HG03060 (cell line): ENCODE measurements at regions not wholly inside any gene's neighbourhood (a gene's known extent, or its start where the extent isn't known, plus 50 kb on each side); places are given as distances from the start of the nearest gene placed in this dataset.
"Not testable (repeated sequence)": the region's sequence is repeated elsewhere in the genome, so short reads cannot be mapped to it uniquely, and the experiment has no call there.

Source experiments
- ATAC-seq: cut with Tn5 transposase; IDR thresholded peaks from one replicate; pipeline ENCODE4 v1.9.1; 2021; ENCODE audit warnings: low read depth, moderate number of reproducible peaks; ENCODE audit not compliant: unreplicated experiment

DNA sequence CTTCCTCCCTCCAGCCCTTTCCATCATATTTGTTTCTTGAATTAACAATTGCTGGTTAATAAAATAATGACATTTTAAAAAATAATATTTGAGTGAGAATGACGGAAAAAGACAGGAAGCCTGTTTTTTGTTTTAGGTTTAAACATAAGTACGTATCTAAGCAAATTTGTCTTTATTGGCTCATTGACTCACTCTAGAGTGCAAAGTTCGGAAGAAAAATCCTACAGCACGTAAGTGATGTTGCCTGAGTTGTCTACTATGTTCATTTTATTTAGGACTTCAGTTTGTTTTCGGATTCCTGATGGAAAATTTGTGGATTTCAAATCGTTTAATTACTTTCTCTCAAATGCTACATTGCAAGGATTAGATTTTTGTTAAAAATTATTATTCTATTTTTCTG is 1435.7 kb upstream of the ADGRB3 start:
- ATAC-seq: no peak

DNA sequence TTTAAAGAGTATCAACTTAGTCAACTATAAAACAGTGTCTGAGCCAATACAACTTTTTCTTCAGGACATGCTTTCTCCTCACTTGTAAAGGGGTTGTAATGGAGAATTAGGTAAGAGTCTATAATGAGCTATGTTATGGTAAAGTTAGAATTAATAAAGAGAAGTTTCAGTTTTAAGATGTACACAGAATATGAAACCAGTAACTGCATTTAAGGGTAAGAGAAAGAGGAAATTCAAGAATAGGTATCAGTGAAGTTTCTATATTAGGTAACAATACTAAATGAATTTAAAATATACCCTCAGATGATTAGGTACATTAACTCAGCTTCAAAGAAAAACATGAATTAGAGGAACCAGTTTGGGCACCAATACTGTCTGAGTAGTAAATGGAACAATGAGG is 1444.3 kb upstream of the ADGRB3 start:
- ATAC-seq: no peak

DNA sequence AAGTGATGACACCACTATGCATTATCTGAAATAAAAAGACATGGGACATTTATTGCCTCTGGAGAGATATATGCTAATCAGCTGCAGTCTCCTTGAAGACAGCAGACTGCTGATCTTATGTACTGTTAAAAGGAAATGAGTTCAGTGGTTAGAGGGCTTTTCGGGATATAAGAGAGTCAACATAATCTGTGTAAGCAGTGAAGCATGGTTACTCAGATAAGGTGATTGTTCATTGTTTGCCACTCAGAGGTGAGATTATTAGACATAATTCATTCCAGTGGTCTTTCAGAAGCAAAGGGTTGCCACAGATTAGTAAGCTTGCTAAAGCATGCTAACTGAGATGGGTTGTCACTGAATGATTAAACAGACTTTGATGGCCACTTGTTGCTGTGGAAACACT is 1450.7 kb upstream of the ADGRB3 start:
- ATAC-seq: no peak

DNA sequence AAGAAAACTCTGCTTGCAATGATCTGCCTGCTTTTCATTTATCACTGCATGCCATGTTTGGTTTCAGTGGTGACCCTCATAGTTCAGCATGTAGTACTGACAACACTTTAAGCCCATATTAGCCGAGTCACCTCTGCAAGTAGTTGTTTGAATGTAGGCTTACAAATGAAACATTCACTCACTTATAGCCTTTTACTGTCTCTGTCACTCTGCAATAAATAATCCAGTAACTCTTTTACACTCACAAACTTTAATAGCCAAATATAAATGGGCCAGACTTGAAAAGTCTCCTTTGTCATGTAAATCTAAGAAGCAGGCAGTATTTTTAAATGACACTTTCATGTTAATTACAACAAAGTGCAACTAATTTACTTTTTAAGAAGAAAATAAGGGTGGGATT is 1460.0 kb upstream of the ADGRB3 start:
- no peak for ATAC-seq

DNA sequence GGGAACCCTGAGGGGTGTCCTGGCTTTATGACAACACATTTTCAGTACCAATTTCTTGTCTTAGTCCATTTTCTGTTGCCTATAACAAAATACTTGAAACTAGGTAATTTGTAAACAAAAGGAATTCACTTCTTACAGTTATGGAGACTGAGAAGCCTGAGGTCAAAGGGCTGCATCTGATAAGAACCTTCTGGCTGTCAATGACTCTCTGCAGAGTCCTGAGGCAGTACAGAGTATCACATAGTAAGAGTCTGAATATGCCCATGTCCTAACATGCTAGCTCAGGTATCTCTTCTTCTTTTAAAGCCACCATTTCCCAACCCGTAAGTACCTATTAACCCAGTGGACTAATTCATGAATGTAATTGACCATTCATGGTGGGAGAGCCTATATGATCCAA is 1458.6 kb upstream of the EYS start:
- no peak for ATAC-seq

DNA sequence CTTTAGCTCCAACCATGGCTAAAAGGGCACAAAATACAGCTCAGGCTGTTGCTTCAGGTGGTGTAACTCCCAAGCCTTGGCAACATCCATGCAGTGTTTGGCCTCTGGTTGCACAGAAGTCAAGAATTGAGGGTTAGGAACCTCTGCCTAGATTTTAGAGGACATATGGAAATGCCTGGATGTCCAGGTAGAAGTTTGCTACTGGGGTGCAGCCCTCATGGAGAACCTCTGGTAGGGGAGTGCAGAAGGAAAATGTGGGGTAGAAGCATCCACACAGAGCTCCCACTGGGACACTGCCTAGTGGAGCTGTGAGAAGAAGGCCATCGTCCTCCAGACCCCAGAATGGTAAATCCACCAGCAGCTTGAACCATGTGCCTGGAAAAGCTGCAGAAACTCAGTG is 1453.8 kb upstream of the EYS start:
- no peak for ATAC-seq

DNA sequence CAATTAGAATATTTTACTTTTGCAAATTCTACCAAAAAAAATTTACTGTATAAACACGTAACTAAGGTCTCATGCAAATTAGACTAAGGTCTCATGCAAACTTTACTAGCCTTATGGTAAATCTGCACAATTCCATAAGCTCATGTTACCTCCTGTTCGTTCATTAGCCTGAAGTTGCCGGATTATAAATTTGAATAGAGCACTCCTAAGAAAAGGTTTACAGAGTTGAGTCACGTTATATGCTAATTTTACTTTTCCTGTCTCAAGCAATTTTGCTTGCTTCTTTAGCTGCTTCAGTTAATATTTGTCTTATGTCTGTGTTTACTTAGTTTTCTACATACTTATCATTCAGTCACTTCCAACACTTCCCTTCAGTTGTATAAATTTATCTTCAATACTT is 1434.0 kb upstream of the EYS start:
- ATAC-seq: no peak

DNA sequence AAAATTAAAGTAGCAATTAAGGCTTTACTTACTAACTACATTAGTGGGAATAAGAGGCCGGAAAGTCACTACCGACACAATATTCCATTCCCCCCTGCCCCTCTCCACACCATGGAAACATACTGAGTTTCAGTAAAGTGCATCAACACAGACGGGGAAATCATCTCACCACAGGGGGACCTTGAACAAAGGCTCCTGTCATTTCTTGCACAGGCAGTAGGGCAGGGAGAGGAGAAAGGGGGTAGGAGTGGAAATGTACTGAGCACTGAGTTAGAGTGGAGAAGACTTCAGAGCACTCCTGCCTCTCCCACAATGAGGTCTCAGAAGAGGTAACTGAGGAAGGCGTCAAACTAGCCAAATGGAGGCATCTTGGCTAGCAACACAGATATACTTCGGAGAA is 1426.9 kb upstream of the EYS start:
- no peak for ATAC-seq

DNA sequence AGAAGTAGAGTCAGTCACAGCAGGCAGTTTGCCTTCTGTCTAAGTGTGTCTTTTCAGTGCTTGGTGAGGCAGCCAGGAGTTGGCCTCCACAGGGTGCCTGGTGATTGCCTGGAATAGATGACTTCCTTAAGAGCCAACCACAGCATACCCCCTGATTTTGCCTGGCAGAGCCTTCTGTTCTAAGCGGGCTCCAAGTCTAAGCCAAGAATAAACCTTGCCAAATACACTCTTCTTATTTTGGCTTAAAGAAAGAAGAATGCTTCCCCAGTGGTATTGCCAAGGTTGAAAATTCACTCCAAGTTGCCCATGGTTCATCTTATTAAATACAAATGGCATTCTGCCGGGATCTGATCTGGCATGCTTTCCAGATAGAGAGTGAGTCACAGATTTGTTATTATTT is 1424.8 kb upstream of the EYS start:
- ATAC-seq: no peak

DNA sequence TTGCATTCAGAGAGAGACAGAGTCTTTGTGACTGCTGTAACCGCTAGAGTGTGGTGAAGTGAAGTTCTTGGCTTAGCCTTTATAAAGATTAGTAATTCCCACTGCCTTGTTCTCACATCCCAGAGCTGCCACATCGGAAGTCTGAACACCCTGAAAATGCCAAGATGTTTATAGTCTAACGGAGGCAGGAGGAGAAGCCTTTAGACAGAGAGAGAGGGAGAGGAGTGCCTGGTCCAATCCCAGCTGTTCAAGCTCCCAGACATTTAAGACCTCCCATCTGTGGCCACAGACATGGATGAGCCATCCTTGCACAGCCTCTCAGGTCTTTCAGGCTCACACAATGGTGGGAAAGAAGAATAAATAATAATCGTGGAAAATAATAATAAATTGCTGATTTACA is 1422.8 kb upstream of the EYS start:
- ATAC-seq: no peak

DNA sequence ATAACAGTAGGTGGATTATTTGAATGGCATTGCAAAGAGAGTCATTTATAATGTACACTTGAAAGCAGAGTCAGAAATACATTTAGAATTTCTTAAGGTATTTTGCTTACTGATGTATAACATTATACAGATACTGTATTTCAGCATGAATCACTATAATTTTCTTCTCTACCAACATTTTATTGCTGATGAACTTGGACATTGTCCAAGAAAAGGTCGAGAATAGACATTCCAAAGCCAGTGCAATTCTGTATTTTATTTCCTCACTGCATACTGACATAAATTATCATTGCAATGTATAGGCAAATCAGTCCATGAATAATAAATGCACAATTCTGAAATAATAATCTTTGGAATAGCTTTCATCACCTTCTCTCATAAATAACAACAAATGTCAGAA is 1420.0 kb upstream of the EYS start:
- no peak for ATAC-seq

DNA sequence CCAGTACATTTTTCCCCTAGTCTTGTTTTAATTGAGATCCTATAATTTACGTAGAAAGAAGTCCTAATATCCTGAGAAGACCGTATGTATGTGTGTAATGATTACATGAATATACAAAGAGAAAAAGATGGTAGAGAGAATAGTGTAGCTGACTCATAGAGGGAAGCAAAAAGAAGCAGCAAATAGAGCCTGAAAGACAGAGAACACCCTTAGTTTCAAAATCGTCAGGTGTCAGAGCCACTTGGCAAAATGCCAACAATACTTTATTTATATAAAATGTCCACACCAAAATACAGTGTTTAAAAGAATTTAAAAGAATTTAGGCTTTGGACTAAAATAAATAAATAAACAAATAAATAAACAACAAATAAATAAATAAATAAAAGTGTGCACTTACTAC is 1414.1 kb upstream of the EYS start:
- ATAC-seq: no peak

DNA sequence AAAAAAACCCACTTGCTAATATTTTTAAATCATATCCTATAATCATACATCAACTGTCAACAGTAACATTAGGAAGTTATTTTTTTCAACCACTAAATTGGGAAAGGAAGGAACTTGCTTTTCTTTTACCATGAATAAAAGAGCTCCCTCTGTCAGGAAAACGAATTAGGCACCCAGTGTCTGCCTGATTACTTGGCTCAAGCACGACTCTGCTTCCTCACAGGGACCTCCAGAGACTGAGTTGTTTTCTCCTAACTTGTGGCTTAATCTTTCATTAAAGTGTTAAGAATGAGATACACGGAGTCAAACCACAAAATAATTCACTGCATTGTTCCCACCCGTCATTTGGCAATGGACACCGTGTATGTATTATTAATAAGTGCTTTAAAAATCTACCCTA is 1405.1 kb upstream of the EYS start:
- ATAC-seq: no peak

DNA sequence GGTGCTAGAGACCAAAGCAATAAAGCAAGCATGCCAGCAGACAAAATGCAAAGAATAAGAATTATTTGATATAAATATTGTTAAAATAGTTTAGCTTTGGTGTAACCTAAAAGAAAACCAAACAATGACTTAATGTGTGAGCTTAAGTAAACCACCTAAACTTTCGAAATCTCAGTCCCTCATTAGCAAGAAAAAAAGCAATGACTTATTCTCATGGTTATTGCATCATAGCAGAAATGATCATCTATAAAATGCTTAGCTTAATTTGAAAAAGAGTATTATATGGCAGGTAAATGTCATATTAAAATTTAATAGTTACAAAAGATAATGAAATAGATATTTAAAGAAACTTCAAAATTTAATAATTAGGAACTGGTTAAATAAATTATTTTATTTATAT is 1395.7 kb upstream of the EYS start:
- ATAC-seq: no peak

DNA sequence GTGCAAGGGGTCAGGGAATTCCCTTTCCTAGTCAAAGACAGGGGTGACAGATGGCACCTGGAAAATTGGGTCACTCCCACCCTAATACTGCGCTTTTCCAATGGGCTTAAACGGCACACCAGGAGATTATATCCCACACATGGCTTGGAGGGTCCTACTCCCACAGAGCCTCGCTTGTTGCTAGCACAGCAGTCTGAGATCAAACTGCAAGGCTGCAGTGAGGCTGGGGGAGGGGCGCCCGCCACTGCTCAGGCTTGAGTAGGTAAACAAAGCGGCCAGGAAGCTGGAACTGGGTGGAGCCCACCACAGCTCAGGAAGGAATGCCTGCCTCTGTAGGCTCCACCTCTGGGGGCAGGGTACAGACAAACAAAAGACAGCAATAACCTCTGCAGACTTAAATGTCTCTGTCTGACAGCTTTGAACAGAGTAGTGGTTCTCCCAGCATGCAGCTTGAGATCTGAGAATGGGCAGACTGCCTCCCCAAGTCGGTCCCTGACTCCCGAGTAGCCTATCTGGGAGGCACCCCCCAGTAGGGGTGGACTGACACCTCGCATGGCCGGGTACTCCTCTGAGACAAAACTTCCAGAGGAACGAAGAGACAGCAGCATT is 1388.7 kb upstream of the EYS start:
- not testable (repeated sequence) for ATAC-seq

DNA sequence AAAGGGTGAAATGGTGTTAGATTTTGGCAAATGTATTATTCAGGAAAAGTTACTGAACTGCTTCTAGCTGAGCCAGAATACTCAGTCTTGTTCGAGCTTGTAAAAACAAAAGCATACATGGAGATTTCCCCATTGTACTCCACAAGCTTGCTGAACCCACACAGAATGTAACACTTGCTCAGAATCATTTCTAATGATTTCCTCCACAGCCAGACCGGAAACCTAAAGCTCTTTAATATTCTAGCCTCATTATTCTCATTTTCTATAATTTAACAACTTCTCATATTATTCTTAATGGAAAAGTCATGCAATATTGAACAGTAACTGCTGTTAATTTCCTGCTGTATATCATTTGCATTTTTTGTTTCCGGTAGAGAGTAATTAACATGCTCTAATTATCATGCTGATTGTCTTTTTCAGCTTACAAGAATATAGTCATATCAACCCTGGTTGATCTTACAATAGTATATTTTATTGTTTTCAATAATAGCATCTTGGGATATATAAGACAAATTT is 1387.5 kb upstream of the EYS start:
- ATAC-seq: no peak

DNA sequence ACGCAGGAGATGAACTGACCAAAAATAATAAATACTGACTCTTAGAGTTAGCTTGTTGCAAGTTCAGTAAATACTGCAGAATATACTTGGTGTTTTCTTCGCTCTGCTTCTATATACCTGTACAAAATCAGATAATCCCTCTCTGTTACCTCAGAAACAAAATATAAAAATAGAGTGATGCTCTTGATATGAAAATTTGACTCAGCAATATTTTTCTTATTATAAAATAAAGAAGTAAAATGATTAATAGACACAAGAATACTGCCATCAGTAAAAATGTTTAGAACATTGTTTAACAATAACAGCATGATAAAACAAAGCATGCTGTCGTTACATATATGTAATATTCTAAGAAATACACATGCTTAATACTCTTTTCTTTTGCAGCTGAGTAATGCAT is 1366.9 kb upstream of the EYS start:
- ATAC-seq: no peak

DNA sequence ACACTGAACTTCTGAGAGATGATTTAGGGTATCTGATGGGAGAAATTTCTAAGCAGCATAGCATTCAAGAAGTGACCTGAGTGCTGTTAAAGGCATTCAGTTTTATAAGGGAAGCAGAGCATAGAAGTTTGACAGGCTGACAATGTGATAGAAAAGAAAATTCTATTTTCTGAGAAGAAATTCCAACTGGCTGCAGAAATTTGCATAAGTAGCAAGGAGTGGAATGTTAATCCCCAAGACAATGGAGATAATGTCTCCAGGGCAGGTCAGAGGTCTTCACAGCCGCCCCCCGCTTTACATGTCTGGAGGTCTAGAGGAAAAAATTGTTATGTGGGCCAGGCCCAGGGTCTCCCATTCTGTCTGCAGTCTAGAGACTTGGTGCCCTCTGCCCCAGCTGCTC is 1361.8 kb upstream of the EYS start:
- ATAC-seq: no peak

DNA sequence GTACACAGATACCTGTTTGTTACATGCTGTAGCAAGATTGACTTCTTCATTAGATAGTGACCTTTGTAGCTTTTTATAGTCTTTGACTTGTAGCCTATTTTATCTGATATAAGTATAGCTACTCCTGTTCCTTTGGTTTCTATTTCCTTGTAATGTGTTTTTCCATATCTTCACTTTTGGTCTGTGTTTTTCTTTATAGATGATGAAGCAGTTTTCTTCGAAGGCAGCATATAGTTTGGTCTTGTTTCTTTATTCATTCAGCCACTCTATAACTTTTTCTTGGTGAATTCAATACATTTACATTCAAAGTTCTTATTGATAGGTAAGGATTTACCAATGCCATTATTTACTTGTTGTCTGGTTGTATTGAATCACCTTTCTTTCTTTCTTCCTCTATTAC is 1357.3 kb upstream of the EYS start:
- no peak for ATAC-seq

DNA sequence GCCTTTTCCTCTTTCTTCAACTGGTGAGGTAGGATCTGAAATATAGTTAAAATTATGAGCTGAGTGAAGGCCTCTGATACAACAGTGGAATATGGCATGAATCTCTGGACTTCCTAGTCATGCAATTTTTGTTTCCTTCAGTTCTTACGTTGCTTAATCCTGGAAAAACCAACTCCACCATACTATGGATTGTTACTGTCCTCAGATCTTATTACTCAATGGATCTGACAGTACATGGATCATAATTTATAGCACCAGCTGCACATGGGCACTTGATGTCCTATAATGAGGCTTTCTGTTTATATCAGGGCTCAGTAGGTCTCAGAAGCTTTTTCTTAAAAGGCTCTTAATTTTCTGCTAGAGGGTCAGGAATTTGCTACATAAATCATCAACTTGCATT is 1341.0 kb upstream of the EYS start:
- ATAC-seq: no peak

DNA sequence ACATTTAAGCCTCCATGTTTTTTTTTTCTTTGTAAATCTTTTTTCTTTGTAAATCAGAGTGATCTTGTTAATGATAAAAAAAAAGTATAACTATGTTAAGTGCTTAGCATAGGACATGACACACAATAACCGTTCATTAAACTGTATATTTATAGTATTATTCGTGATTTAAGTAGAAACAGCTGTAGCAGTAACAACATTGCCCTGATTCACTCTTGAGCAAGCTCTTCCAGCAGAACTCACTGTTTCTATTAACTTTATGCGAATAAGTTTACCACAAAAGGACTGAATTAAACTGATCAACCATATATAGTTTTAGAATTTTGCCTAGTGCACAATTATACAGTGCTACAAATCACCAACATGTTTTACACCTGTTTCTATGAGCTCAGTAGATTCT is 1338.0 kb upstream of the EYS start:
- no peak for ATAC-seq

DNA sequence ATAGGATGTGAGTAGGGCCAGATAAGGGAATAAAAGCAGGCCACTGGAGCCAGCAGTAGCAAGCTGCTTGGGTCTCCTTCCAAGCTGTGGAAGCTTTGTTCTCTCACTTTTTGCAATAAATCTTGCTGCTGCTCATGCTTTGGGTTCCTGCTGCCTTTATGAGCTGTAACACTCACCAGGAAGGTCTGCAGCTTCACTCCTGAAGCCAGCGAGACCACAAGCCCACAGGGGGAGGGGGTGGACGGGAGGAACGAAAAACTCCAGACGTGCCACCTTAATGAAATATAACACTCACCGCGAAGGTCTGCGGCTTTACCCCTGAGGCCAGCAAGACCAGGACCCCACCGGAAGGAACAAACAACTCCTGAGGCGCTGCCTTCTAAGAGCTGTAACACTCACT is 1324.4 kb upstream of the EYS start:
- ATAC-seq: no peak

DNA sequence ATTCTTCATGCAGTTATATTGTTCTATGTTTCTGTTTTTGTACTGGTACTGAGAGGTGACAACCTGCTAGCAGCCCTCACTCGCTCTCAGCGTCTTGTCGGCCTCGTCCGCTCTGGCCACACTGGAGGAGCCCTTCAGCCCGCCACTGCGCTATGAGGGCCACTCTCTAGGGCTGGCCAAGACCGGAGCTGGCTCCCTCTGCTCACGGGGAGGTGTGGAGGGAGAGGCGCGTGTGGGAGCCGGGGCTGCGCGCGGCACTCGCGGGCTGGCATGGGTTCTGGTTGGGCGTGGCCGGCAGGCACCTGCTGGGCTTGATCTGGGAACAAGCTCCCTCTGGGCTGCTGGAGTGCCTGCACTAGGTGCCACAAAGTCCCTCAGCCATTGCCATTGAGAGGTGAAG is 1323.8 kb upstream of the EYS start:
- ATAC-seq: no peak
